ENCODE measurements at regions not wholly inside any gene's neighbourhood (a gene's known extent, or its start where the extent isn't known, plus 50 kb on each side); places are given as distances from the start of the nearest gene placed in this dataset.

DNA sequence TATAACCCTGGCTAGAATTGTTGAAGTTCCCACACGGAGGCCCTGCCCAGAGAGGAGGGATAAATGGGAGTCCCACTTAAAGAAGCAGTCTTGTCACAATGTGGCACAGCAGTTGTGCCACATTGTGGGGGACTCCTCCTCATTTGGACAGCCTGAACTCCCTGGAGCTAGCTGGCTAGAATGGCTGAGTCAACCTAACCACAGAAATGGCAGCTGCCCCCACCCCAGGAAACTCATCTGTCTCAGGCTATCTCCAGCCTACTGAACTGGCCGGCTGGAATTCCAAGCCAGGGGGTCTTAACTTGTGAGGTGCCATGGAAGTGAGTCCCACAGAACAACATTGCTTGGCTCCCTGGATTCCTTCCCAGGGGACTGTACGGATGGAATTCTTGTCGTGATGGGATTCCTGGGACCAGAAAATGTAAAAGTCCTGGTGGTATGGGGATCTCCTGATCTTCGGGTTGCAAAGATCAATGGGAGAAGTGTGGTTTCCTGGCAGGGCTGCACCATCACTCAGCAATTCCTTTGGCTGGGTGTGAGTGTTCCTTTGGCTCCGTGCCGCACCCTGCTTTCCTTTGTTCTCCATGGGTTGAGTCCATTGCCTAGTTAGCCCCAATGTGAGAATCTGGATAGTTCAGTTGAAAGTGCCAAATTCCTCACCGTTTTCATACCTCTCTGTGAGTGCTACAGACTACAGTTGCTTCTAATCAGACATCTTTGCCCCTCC is 791.2 kb upstream of the FAT3 start:
- TF ChIP-seq, protein P1, sequence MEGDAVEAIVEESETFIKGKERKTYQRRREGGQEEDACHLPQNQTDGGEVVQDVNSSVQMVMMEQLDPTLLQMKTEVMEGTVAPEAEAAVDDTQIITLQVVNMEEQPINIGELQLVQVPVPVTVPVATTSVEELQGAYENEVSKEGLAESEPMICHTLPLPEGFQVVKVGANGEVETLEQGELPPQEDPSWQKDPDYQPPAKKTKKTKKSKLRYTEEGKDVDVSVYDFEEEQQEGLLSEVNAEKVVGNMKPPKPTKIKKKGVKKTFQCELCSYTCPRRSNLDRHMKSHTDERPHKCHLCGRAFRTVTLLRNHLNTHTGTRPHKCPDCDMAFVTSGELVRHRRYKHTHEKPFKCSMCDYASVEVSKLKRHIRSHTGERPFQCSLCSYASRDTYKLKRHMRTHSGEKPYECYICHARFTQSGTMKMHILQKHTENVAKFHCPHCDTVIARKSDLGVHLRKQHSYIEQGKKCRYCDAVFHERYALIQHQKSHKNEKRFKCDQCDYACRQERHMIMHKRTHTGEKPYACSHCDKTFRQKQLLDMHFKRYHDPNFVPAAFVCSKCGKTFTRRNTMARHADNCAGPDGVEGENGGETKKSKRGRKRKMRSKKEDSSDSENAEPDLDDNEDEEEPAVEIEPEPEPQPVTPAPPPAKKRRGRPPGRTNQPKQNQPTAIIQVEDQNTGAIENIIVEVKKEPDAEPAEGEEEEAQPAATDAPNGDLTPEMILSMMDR (IDR thresholded peaks at IDR 0.05), result no peak
- no peak for TF ChIP-seq POLR2A (IDR thresholded peaks at IDR 0.05)
